Astrocyte of the spinal cord (primary cell): ENCODE measurements at regions not wholly inside any gene's neighbourhood (a gene's known extent, or its start where the extent isn't known, plus 50 kb on each side); places are given as distances from the start of the nearest gene placed in this dataset.
"Not testable (repeated sequence)": the region's sequence is repeated elsewhere in the genome, so short reads cannot be mapped to it uniquely, and the experiment has no call there.

ENCODE experiments used
- DNase-seq: peaks from one replicate; pipeline ENCODE4 v3.0.0; 2011; ENCODE audit warnings: low read depth, low spot score
- H3K4me3 ChIP-seq: 2 replicates; pipeline ENCODE4 v1.5.1; 2011; ENCODE audit warnings: low read depth, mild to moderate bottlenecking, low read length, moderate library complexity
- in situ Hi-C: cut with HindIII; loops from 2 replicates; pipeline ENCODE4 v1.10.0; 2017; ENCODE audit warnings: low sequenced_read_pairs
- TF ChIP-seq, protein P1 (sequence below): IDR thresholded peaks from 2 replicates; pipeline ENCODE4 v1.5.1; 2012; ENCODE audit warnings: low read depth, mild to moderate bottlenecking, low read length, inconsistent platforms

- in situ Hi-C loops, result no loop called here
- DNase-seq, result no peak
- no peak overlapping the region for H3K4me3 ChIP-seq
- TF ChIP-seq, protein P1, sequence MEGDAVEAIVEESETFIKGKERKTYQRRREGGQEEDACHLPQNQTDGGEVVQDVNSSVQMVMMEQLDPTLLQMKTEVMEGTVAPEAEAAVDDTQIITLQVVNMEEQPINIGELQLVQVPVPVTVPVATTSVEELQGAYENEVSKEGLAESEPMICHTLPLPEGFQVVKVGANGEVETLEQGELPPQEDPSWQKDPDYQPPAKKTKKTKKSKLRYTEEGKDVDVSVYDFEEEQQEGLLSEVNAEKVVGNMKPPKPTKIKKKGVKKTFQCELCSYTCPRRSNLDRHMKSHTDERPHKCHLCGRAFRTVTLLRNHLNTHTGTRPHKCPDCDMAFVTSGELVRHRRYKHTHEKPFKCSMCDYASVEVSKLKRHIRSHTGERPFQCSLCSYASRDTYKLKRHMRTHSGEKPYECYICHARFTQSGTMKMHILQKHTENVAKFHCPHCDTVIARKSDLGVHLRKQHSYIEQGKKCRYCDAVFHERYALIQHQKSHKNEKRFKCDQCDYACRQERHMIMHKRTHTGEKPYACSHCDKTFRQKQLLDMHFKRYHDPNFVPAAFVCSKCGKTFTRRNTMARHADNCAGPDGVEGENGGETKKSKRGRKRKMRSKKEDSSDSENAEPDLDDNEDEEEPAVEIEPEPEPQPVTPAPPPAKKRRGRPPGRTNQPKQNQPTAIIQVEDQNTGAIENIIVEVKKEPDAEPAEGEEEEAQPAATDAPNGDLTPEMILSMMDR, result no peak
Measured at GRCh38 chr18:22064581-22064980, 104.8 kb upstream of the GATA6 start.

GRCh38 chr18:22065311-22065710 lies 104.1 kb upstream of the GATA6 start:
- TF ChIP-seq, protein P1, result no peak
- DNase-seq, result no peak
- no peak overlapping the region for H3K4me3 ChIP-seq
- in situ Hi-C loops, result no loop called here

GRCh38 chr18:22066083-22066485 lies 103.3 kb upstream of the GATA6 start:
- TF ChIP-seq, protein P1, result no peak
- H3K4me3 ChIP-seq, result no peak overlapping the region
- no peak for DNase-seq
- in situ Hi-C loops, result no loop called here

DNA sequence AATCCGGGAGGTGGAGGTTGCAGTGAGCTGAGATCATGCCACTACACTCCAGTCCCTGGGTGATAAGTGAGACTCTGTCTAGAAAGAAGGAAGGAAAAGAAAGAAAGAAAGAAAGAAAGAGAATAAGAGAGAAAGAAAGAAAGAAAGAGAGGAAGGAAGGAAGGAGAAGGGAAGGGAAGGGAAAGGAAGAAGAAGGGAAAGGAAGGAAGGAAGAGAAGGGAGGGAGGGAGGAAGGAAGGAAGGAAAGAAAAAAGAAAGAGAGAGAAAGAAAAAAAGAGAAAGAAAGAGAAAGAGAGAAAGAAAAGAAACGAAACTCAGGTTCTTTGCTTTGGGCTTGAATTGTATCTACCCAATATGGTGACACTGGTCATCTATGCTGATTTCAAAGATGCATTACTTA lies 102.3 kb upstream of the GATA6 start:
- no peak overlapping the region for H3K4me3 ChIP-seq
- TF ChIP-seq, protein P1, result no peak
- in situ Hi-C loops, result no loop called here
- DNase-seq, result no peak

DNA sequence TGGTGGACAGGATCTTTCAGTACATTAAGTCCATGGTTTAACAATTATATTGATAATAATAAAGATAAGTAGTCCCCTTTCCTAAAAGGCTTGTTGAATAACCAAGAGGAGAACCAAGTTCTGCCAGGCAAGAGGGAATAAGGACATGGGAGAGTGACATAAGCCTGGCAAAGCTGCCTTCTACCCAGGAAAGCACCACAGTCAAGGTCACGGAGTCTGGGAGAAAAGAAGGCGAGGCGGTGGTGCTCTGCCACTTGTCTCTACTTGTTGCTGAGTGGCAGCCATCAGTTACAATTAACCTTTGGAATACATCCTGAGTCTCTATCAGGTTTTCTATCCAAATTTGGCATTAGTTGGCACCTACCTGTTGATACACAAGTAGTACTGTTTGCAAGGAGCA lies 101.7 kb upstream of the GATA6 start:
- no peak for DNase-seq
- in situ Hi-C loops, result no loop called here
- no peak overlapping the region for H3K4me3 ChIP-seq
- TF ChIP-seq, protein P1, result no peak

GRCh38 chr18:22068784-22069183 lies 100.6 kb upstream of the GATA6 start:
- in situ Hi-C loops, DNase-seq, H3K4me3 ChIP-seq: not testable (repeated sequence)

DNA sequence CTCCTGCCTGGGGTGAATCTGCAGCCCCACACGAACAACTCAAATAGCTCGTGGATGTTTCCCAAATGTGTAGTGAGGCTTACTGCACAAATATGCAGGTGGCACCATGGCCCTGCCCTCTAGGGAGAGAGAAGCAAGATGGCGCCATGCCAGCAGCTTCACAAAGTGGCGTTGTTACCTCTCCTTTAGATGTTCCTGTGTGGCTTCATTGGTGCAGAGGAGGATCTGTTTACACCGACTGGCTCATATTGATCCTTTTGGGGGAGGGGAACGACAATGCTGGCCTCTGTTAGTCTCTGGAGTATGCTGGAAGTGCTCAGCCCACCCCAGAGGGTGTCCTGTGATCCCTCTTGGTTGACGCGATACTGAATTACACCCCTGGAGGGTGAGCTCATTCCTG lies 99.5 kb upstream of the GATA6 start:
- in situ Hi-C loops, result no loop called here
- TF ChIP-seq, protein P1, result no peak
- no peak for DNase-seq
- H3K4me3 ChIP-seq, result no peak overlapping the region
